SK-N-SH (cell line): ENCODE measurements at regions not wholly inside any gene's neighbourhood (a gene's known extent, or its start where the extent isn't known, plus 50 kb on each side); places are given as distances from the start of the nearest gene placed in this dataset.

Experiments used
- CTCF ChIA-PET: fragments of 300-600, 350-600 bp; formaldehyde crosslinking; extraction: SDS; loops from one replicate; lab custom pipeline; 2021; lab: Yijun Ruan, JAX
- POLR2A ChIA-PET: fragments of 350-600 bp; sonication (Branson Sonifier 250); formaldehyde crosslinking; extraction: SDS; loops from one replicate; lab custom pipeline; 2020; ENCODE audit warnings: antibody characterized with exemption, inconsistent platforms; lab: Yijun Ruan, JAX
- DNase-seq: peaks from one replicate; pipeline ENCODE4 v3.0.0; 2012
- H2AFZ ChIP-seq: fragments of 200-600 bp; sonication (generic); 2 replicates; pipeline ENCODE4 v1.8.1; 2016; ENCODE audit warnings: antibody characterized with exemption, mild to moderate bottlenecking, low read depth
- H3F3A ChIP-seq: fragments of 200-600 bp; sonication (generic); replicated peaks from 2 replicates; pipeline ENCODE3; 2016; ENCODE audit warnings: antibody characterized with exemption, mild to moderate bottlenecking; ENCODE audit not compliant: insufficient read depth
- H3K27ac ChIP-seq, 2 experiments: fragments of 200-500 bp in 1 of 2; fragments of 200-600 bp in 1 of 2; sonication (Bioruptor generic) in 1 of 2; sonication (generic), shearing (Covaris generic) in 1 of 2; 2 replicates each; pipeline versions ENCODE4 v1.5.1 to v1.6.1; 2014 to 2016; ENCODE audit warnings: low read depth in 2 of 2, inconsistent platforms in 1 of 2, low read length in 1 of 2, mild to moderate bottlenecking in 1 of 2, mixed read lengths in 1 of 2
- H3K27me3 ChIP-seq: fragments of 200-600 bp; sonication (generic), shearing (Covaris generic); 2 replicates; pipeline ENCODE4 v1.6.1; 2016; ENCODE audit warnings: mixed run types; ENCODE audit not compliant: insufficient read depth
- H3K36me3 ChIP-seq, 2 experiments: fragments of 200-500 bp in 1 of 2; fragments of 200-600 bp in 1 of 2; sonication (Bioruptor generic) in 1 of 2; sonication (generic) in 1 of 2; replicated peaks in 1 of 2; 2 replicates each; pipeline versions ENCODE3 to v1.5.1; 2014 to 2016; ENCODE audit warnings: low read length in 1 of 2, mild to moderate bottlenecking in 1 of 2; ENCODE audit not compliant: insufficient read depth in 2 of 2, control insufficient read depth in 1 of 2
- H3K4me1 ChIP-seq, 2 experiments: fragments of 200-500 bp in 1 of 2; fragments of 200-600 bp in 1 of 2; sonication (Bioruptor generic) in 1 of 2; sonication (generic), shearing (Covaris generic) in 1 of 2; 2 replicates each; pipeline versions ENCODE4 v1.5.1 to v1.6.1; 2014 to 2016; ENCODE audit warnings: low read depth in 1 of 2, low read length in 1 of 2, mixed run types in 1 of 2; ENCODE audit not compliant: insufficient read depth in 2 of 2, control insufficient read depth in 1 of 2
- H3K4me2 ChIP-seq: fragments of 200-600 bp; sonication (generic), shearing (Covaris generic); 2 replicates; pipeline ENCODE4 v1.6.1; 2017; ENCODE audit warnings: mixed run types
- H3K4me3 ChIP-seq, 2 experiments: fragments of 200-500 bp in 1 of 2; fragments of 200-600 bp in 1 of 2; sonication (Bioruptor generic) in 1 of 2; sonication (generic), shearing (Covaris generic) in 1 of 2; 2 replicates each; pipeline versions ENCODE4 v1.5.1 to v1.8.1; 2014 to 2016; ENCODE audit warnings: low read depth in 2 of 2, inconsistent platforms in 1 of 2, low read length in 1 of 2, mild to moderate bottlenecking in 1 of 2, mixed read lengths in 1 of 2, moderate library complexity in 1 of 2
- H3K79me2 ChIP-seq: fragments of 200-600 bp; sonication (generic); 2 replicates; pipeline ENCODE4 v1.8.1; 2017; ENCODE audit warnings: mild to moderate bottlenecking; ENCODE audit not compliant: insufficient read depth
- H3K9ac ChIP-seq: fragments of 200-600 bp; sonication (generic); 2 replicates; pipeline ENCODE4 v1.6.1; 2017; ENCODE audit warnings: mixed run types
- H3K9me2 ChIP-seq: fragments of 200-600 bp; sonication (generic); 2 replicates; pipeline ENCODE4 v1.6.1; 2017; ENCODE audit warnings: mixed run types
- H3K9me3 ChIP-seq: fragments of 200-600 bp; sonication (generic); 2 replicates; pipeline ENCODE4 v1.6.1; 2017; ENCODE audit warnings: mixed run types, mild to moderate bottlenecking, moderate library complexity
- H4K20me1 ChIP-seq: fragments of 200-600 bp; sonication (generic); 2 replicates; pipeline ENCODE4 v1.6.1; 2017; ENCODE audit warnings: mild to moderate bottlenecking, mixed run types; ENCODE audit not compliant: insufficient read depth
- CHD2 ChIP-seq: fragments of 150-350 bp; IDR thresholded peaks from 2 replicates; pipeline ENCODE4 v1.6.1; 2018; ENCODE audit warnings: low read length; ENCODE audit not compliant: partially characterized antibody
- ELF1 ChIP-seq: IDR thresholded peaks from 2 replicates; pipeline ENCODE4 v1.4.0; 2012
- EP300 ChIP-seq, 2 experiments: IDR thresholded peaks; 2 replicates each; pipeline versions ENCODE4 v1.4.0 to v1.6.1; 2012; ENCODE audit warnings: borderline replicate concordance in 1 of 2, low read depth in 1 of 2, low read length in 1 of 2
- FOSL2 ChIP-seq: IDR thresholded peaks from 2 replicates; pipeline ENCODE4 v1.4.0; 2012; ENCODE audit warnings: low read depth, mild to moderate bottlenecking, moderate library complexity, borderline replicate concordance
- FOXJ3 ChIP-seq: sonication (generic); formaldehyde crosslinking; IDR thresholded peaks from 2 replicates; pipeline ENCODE4 v1.5.1; 2020; ENCODE audit warnings: mild to moderate bottlenecking, missing genetic modification reagents
- FOXM1 ChIP-seq: IDR thresholded peaks from 2 replicates; pipeline ENCODE4 v1.4.0; 2012; ENCODE audit warnings: low read depth, mild to moderate bottlenecking
- GABPA ChIP-seq: IDR thresholded peaks from 2 replicates; pipeline ENCODE4 v1.4.0; 2012; ENCODE audit warnings: low read depth, mild to moderate bottlenecking
- GATA2 ChIP-seq: sonication (generic); formaldehyde crosslinking; IDR thresholded peaks from 2 replicates; pipeline ENCODE4 v1.5.0; 2020; ENCODE audit warnings: mild to moderate bottlenecking, missing genetic modification reagents
- IRF3 ChIP-seq: fragments of 150-350 bp; IDR thresholded peaks from 2 replicates; pipeline ENCODE4 v1.6.1; 2016; ENCODE audit warnings: mild to moderate bottlenecking, low read depth, low read length
- MXI1 ChIP-seq: IDR thresholded peaks from 2 replicates; pipeline ENCODE4 v1.6.1; 2012; ENCODE audit warnings: mild to moderate bottlenecking, low read depth, low read length, improper control_type of control experiment
- NFIC ChIP-seq: IDR thresholded peaks from 2 replicates; pipeline ENCODE4 v1.4.0; 2012; ENCODE audit warnings: borderline replicate concordance
- RCOR1 ChIP-seq: fragments of 150-350 bp; IDR thresholded peaks from 2 replicates; pipeline ENCODE4 v1.6.1; 2017; ENCODE audit warnings: antibody characterized with exemption, low read length
- RFX5 ChIP-seq: IDR thresholded peaks from 2 replicates; pipeline ENCODE4 v1.6.1; 2012; ENCODE audit warnings: mild to moderate bottlenecking, improper control_type of control experiment, low read length
- SIN3A ChIP-seq: IDR thresholded peaks from 2 replicates; pipeline ENCODE4 v1.6.1; 2012; ENCODE audit warnings: low read depth, mild to moderate bottlenecking, low read length, moderate library complexity, borderline replicate concordance
- TAF1 ChIP-seq: IDR thresholded peaks from 2 replicates; pipeline ENCODE4 v1.6.1; 2012; ENCODE audit warnings: low read depth, mild to moderate bottlenecking, low read length, moderate library complexity, borderline replicate concordance
- TCF12 ChIP-seq: IDR thresholded peaks from 2 replicates; pipeline ENCODE4 v1.4.0; 2012
- TEAD4 ChIP-seq: IDR thresholded peaks from 2 replicates; pipeline ENCODE4 v1.4.0; 2012; ENCODE audit warnings: mild to moderate bottlenecking, borderline replicate concordance; ENCODE audit not compliant: insufficient read depth
- USF1 ChIP-seq: IDR thresholded peaks from 2 replicates; pipeline ENCODE4 v1.4.0; 2012; ENCODE audit warnings: low read depth, borderline replicate concordance
- YY1 ChIP-seq: IDR thresholded peaks from 2 replicates; pipeline ENCODE4 v1.4.0; 2012; ENCODE audit warnings: low read depth, mild to moderate bottlenecking
- WGBS: methylation state at CpG from one replicate; pipeline ENCODE4 v1.1.6; 2017; ENCODE audit warnings: low lambda C conversion rate; 5-methylcytosine and 5-hydroxymethylcytosine counted together
- TF ChIP-seq, protein P1 (sequence below): IDR thresholded peaks from 2 replicates; pipeline ENCODE4 v1.6.1; 2012; ENCODE audit warnings: mild to moderate bottlenecking, low read depth, low read length, moderate library complexity
- TF ChIP-seq, protein P2 (sequence below): fragments of 200-600 bp; sonication (generic); IDR thresholded peaks from 2 replicates; pipeline ENCODE4 v1.6.1; 2017; ENCODE audit warnings: antibody characterized with exemption, mild to moderate bottlenecking, moderate library complexity

DNA sequence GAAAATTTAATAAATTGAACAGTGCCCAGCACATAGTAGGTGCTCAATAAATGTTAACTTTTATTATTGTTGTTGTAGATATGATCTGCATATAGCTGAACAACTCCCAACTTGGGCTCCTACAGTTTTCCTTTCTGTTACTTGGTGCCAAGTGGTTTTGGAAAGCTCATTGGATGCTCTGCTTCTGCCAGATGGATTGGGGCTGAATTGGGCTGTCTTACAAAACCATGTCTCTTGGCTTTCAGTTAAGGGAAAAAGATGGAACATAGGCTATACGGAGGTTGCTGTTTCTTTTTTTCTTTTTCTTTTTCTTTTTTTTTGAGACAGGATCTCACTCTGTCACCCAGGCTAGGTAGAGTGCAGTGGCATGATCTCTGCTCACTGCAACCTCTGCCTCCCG, 140.7 kb upstream of the PWP1 start:
- Histone ChIP-seq H3K4me3 (no peak overlapping the region), H3K9me2 (no peaks in the 10 kb centered on the region), H3K9me3 (no peaks in the 10 kb centered on the region), H3K9ac (no peak overlapping the region), H4K20me1 (no peaks in the 10 kb centered on the region), H3K27ac (no peak overlapping the region), H3K79me2 (no peaks in the 10 kb centered on the region), H3K4me1 (no peaks in the 10 kb centered on the region), H2AFZ (no peak overlapping the region), H3K36me3 (no peaks in the 10 kb centered on the region), H3K27me3 (no peaks in the 10 kb centered on the region), H3F3A (no peaks in the 10 kb centered on the region), H3K4me2 (no peak overlapping the region)
- ChIA-PET CTCF (no interaction called here), POLR2A (interaction anchor here (0.7 kb wide), 1 partner anchor 10 kb away, joined by 5 read pairs; no protein-coding TSS in a partner anchor)
- TF ChIP-seq MXI1 (no peak), CHD2 (no peak), GABPA (no peak), FOSL2 (no peak), TEAD4 (no peak), RFX5 (no peak), NFIC (no peak), ELF1 (no peak)
- DNase-seq: no peak
- 67% methylated on average over 2 of the region's 2 CpGs for WGBS

DNA sequence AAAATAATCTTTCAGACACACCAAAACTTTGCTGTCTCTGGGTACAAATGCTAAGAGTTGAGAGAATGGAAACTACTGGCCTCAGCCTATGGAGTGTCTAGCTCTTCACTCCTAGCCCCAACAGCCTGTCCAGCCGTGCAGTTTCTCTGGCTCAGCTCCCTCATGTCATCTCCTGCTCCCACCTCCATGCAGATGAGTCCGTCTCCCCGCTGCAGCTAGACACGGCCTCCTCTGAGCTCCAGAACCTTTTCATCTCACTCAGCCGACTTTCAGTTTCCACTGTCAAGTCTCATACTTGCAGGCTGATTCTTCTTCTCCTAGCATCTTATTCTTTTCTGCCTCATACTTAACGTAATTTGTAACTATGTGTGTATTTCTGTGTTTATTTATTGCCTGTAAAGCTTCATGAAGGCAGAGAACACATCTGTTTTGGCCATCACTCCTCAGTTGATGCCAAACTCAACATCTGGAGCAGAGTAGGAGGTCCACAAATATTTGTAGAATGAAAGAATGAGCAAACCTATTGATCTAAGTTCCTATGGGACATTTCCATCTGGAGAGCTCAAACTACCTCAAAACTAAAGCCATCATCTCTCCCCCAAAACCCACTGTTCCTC, 139.8 kb upstream of the PWP1 start:
- Histone ChIP-seq H3K4me1 (no peaks in the 10 kb centered on the region), H3K36me3 (no peaks in the 10 kb centered on the region), H3K4me3 (no peak overlapping the region), H3K9me2 (no peaks in the 10 kb centered on the region), H3F3A (no peaks in the 10 kb centered on the region), H3K9me3 (no peaks in the 10 kb centered on the region), H3K27me3 (no peaks in the 10 kb centered on the region), H3K79me2 (no peaks in the 10 kb centered on the region), H3K27ac (no peak overlapping the region), H2AFZ (no peak overlapping the region), H3K9ac (no peak overlapping the region), H3K4me2 (no peak overlapping the region), H4K20me1 (no peaks in the 10 kb centered on the region)
- ChIA-PET POLR2A (no interaction called here), CTCF (no interaction called here)
- no peak for DNase-seq
- TF ChIP-seq FOSL2 (no peak), USF1 (no peak), CHD2 (no peak), YY1 (no peak), EP300 (IDR thresholded peaks at IDR 0.05; ENCODE audit: borderline replicate concordance in 1 of 2, low read depth in 1 of 2, low read length in 1 of 2) (no peak), RCOR1 (no peak), FOXM1 (no peak), IRF3 (no peak), GATA2 (CRISPR knock-in tag) (no peak), ELF1 (no peak), TAF1 (no peak), SIN3A (no peak), TCF12 (no peak), FOXJ3 (CRISPR knock-in tag) (no peak)
- TF ChIP-seq, protein P1, sequence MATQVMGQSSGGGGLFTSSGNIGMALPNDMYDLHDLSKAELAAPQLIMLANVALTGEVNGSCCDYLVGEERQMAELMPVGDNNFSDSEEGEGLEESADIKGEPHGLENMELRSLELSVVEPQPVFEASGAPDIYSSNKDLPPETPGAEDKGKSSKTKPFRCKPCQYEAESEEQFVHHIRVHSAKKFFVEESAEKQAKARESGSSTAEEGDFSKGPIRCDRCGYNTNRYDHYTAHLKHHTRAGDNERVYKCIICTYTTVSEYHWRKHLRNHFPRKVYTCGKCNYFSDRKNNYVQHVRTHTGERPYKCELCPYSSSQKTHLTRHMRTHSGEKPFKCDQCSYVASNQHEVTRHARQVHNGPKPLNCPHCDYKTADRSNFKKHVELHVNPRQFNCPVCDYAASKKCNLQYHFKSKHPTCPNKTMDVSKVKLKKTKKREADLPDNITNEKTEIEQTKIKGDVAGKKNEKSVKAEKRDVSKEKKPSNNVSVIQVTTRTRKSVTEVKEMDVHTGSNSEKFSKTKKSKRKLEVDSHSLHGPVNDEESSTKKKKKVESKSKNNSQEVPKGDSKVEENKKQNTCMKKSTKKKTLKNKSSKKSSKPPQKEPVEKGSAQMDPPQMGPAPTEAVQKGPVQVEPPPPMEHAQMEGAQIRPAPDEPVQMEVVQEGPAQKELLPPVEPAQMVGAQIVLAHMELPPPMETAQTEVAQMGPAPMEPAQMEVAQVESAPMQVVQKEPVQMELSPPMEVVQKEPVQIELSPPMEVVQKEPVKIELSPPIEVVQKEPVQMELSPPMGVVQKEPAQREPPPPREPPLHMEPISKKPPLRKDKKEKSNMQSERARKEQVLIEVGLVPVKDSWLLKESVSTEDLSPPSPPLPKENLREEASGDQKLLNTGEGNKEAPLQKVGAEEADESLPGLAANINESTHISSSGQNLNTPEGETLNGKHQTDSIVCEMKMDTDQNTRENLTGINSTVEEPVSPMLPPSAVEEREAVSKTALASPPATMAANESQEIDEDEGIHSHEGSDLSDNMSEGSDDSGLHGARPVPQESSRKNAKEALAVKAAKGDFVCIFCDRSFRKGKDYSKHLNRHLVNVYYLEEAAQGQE: no peak
- TF ChIP-seq, protein P2, sequence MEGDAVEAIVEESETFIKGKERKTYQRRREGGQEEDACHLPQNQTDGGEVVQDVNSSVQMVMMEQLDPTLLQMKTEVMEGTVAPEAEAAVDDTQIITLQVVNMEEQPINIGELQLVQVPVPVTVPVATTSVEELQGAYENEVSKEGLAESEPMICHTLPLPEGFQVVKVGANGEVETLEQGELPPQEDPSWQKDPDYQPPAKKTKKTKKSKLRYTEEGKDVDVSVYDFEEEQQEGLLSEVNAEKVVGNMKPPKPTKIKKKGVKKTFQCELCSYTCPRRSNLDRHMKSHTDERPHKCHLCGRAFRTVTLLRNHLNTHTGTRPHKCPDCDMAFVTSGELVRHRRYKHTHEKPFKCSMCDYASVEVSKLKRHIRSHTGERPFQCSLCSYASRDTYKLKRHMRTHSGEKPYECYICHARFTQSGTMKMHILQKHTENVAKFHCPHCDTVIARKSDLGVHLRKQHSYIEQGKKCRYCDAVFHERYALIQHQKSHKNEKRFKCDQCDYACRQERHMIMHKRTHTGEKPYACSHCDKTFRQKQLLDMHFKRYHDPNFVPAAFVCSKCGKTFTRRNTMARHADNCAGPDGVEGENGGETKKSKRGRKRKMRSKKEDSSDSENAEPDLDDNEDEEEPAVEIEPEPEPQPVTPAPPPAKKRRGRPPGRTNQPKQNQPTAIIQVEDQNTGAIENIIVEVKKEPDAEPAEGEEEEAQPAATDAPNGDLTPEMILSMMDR: no peak
- 45% methylated on average over 6 of the region's 6 CpGs for WGBS
